OCI-LY3 (cell line): ENCODE measurements at regions not wholly inside any gene's neighbourhood (a gene's known extent, or its start where the extent isn't known, plus 50 kb on each side); places are given as distances from the start of the nearest gene placed in this dataset.

ENCODE experiments used
- H2AFZ ChIP-seq: fragments of 200-600, 300-600 bp; shearing (Covaris generic); 2 replicates; pipeline ENCODE4 v1.6.0; 2014; ENCODE audit warnings: antibody characterized with exemption, low read depth, low read length
- H3K27ac ChIP-seq: fragments of 200-600, 300-600 bp; sonication (generic); 2 replicates; pipeline ENCODE4 v1.5.1; 2014; ENCODE audit warnings: mild to moderate bottlenecking, low read length, moderate library complexity, mixed read lengths
- H3K27me3 ChIP-seq: fragments of 200-600, 300-600 bp; sonication (generic); 2 replicates; pipeline ENCODE4 v1.6.1; 2014; ENCODE audit warnings: low read depth, low read length, mixed read lengths
- H3K36me3 ChIP-seq: fragments of 200-600, 300-600 bp; sonication (generic); replicated peaks from 2 replicates; pipeline ENCODE3; 2014; ENCODE audit warnings: low read depth, low read length, mixed read lengths
- H3K4me1 ChIP-seq: fragments of 300-600, 200-600 bp; sonication (generic); 2 replicates; pipeline ENCODE4 v1.6.1; 2014; ENCODE audit warnings: low read length, mixed read lengths
- H3K4me2 ChIP-seq: fragments of 200-600, 300-600 bp; sonication (generic); 2 replicates; pipeline ENCODE4 v1.6.1; 2014; ENCODE audit warnings: low read length, mixed read lengths
- H3K4me3 ChIP-seq: fragments of 300-600, 200-600 bp; sonication (generic); 2 replicates; pipeline ENCODE4 v1.5.1; 2014; ENCODE audit warnings: antibody characterized with exemption, mild to moderate bottlenecking, low read length, moderate library complexity
- H3K79me2 ChIP-seq: fragments of 300-600, 200-600 bp; shearing (Covaris generic); 2 replicates; pipeline ENCODE4 v1.6.1; 2014; ENCODE audit warnings: mild to moderate bottlenecking, low read length, mixed read lengths
- H3K9ac ChIP-seq: fragments of 300-600, 200-600 bp; shearing (Covaris generic); 2 replicates; pipeline ENCODE4 v1.6.0; 2014; ENCODE audit warnings: mild to moderate bottlenecking, low read length, moderate library complexity
- H3K9me3 ChIP-seq: fragments of 200-600, 300-600 bp; shearing (Covaris generic); 2 replicates; pipeline ENCODE4 v1.6.1; 2014; ENCODE audit warnings: low read length, mixed read lengths; ENCODE audit not compliant: insufficient read depth
- H4K20me1 ChIP-seq: fragments of 200-600, 300-600 bp; sonication (generic); 2 replicates; pipeline ENCODE4 v1.6.1; 2016; ENCODE audit warnings: low read length, mixed read lengths; ENCODE audit not compliant: insufficient read depth
- CTCF ChIP-seq: fragments of 200-600, 300-600 bp; sonication (generic); IDR thresholded peaks from 2 replicates; pipeline ENCODE4 v1.5.1; 2014; ENCODE audit warnings: antibody characterized with exemption, low read length, low read depth
- EZH2phosphoT487 ChIP-seq: fragments of 200-600 bp; shearing (Covaris generic); IDR thresholded peaks from 2 replicates; pipeline ENCODE4 v1.6.1; 2018; ENCODE audit warnings: antibody characterized with exemption, mixed run types, low read depth

- no peaks in the 10 kb centered on the region for H3K79me2 ChIP-seq
- no peak overlapping the region for H3K4me3 ChIP-seq
- H3K4me2 ChIP-seq: no peak overlapping the region
- H3K4me1 ChIP-seq: no peaks in the 10 kb centered on the region
- no peak overlapping the region for H3K9ac ChIP-seq
- TF ChIP-seq CTCF (no peak), EZH2phosphoT487 (no peak)
- no peaks in the 10 kb centered on the region for H3K27me3 ChIP-seq
- H3K9me3 ChIP-seq: no peaks in the 10 kb centered on the region
- no peaks in the 10 kb centered on the region for H3K36me3 ChIP-seq
- no peaks in the 10 kb centered on the region for H4K20me1 ChIP-seq
- H2AFZ ChIP-seq: no peak overlapping the region
- no peak overlapping the region for H3K27ac ChIP-seq
Observed at GRCh38 chr9:10928372-10928771, 315.6 kb upstream of the PTPRD start.

- no peak overlapping the region for H3K27ac ChIP-seq
- H3K4me3 ChIP-seq: no peak overlapping the region
- H3K4me1 ChIP-seq: peaks cover 5% of the 10 kb centered on the region; the same call in 1 of the 2 replicates
- no peaks in the 10 kb centered on the region for H3K79me2 ChIP-seq
- no peak overlapping the region for H3K9ac ChIP-seq
- TF ChIP-seq EZH2phosphoT487 (no peak), CTCF (no peak)
- no peaks in the 10 kb centered on the region for H3K36me3 ChIP-seq
- no peaks in the 10 kb centered on the region for H3K9me3 ChIP-seq
- no peaks in the 10 kb centered on the region for H4K20me1 ChIP-seq
- H2AFZ ChIP-seq: no peak overlapping the region
- H3K4me2 ChIP-seq: no peak overlapping the region
- no peaks in the 10 kb centered on the region for H3K27me3 ChIP-seq
Observed at GRCh38 chr9:10930081-10930480, 317.3 kb upstream of the PTPRD start.

GRCh38 chr9:10946676-10947410, 334.0 kb upstream of the PTPRD start:
- no peaks in the 10 kb centered on the region for H3K9me3 ChIP-seq
- no peaks in the 10 kb centered on the region for H3K36me3 ChIP-seq

GRCh38 chr9:10957878-10958277, 345.1 kb upstream of the PTPRD start:
- Histone ChIP-seq H3K4me2 (no peak overlapping the region), H3K4me3 (no peak overlapping the region), H3K27me3 (no peaks in the 10 kb centered on the region), H3K79me2 (no peaks in the 10 kb centered on the region), H2AFZ (no peak overlapping the region), H3K4me1 (peaks cover 12% of the 10 kb centered on the region), H4K20me1 (no peaks in the 10 kb centered on the region), H3K27ac (no peak overlapping the region), H3K9ac (no peak overlapping the region), H3K9me3 (no peaks in the 10 kb centered on the region), H3K36me3 (no peaks in the 10 kb centered on the region)
- TF ChIP-seq EZH2phosphoT487 (no peak), CTCF (no peak)

More at GRCh38 chr9:10946676-10947410, 334.0 kb upstream of the PTPRD start:
- H3K4me1 ChIP-seq: no peaks in the 10 kb centered on the region
- no peaks in the 10 kb centered on the region for H3K79me2 ChIP-seq
- no peak overlapping the region for H3K27ac ChIP-seq
- H4K20me1 ChIP-seq: no peaks in the 10 kb centered on the region
- no peak for TF ChIP-seq CTCF
- TF ChIP-seq EZH2phosphoT487: no peak
- no peaks in the 10 kb centered on the region for H3K27me3 ChIP-seq
- H2AFZ ChIP-seq: no peak overlapping the region
- no peak overlapping the region for H3K4me2 ChIP-seq
- no peak overlapping the region for H3K4me3 ChIP-seq
- H3K9ac ChIP-seq: no peak overlapping the region
